GM12801 (cell line): ENCODE measurements at regions not wholly inside any gene's neighbourhood (a gene's known extent, or its start where the extent isn't known, plus 50 kb on each side); places are given as distances from the start of the nearest gene placed in this dataset.

Experiments used
- CTCF ChIP-seq: IDR thresholded peaks from one replicate; pipeline ENCODE4 v1.5.1; 2011; ENCODE audit warnings: control low read depth; ENCODE audit not compliant: insufficient read length; ENCODE audit errors: extremely low read depth

- no peak for TF ChIP-seq CTCF
These were observed 182.2 kb upstream of the SMARCA2 start for GRCh38 chr9:1832960-1833359.

DNA sequence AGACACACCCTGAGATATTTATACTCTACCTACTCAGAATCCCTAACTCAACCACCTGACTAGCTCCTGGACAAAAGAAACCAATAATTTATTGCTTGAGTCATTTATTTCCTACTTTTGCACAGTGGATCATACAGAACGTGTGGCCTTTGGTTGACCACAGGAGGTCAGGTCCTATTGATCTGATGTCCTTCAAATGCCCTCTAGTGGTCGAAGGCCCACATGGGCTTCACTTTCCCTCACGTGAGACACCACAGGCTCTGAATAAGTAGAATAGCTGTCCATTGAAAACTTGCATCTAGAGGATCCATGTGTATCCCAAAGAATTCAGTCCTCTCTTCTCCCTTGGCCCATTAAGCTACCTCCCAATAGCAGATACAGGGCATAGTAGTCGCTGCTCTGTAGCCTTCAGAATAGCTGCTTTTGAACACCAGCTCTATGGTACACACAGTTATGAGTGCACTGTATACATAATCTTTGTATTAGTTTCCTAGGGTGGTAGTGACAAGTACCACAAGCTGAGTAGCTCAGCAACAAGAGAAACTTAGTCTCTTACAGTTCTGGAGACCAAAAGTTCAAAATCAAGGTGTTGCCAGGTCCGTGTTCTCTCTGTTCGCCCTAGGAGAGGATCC lies 177.6 kb upstream of the SMARCA2 start:
- TF ChIP-seq CTCF, result no peak

GRCh38 chr9:1839909-1840308 lies 175.2 kb upstream of the SMARCA2 start:
- TF ChIP-seq CTCF, result no peak

GRCh38 chr9:1845425-1845824 lies 169.7 kb upstream of the SMARCA2 start:
- TF ChIP-seq CTCF, result no peak

DNA sequence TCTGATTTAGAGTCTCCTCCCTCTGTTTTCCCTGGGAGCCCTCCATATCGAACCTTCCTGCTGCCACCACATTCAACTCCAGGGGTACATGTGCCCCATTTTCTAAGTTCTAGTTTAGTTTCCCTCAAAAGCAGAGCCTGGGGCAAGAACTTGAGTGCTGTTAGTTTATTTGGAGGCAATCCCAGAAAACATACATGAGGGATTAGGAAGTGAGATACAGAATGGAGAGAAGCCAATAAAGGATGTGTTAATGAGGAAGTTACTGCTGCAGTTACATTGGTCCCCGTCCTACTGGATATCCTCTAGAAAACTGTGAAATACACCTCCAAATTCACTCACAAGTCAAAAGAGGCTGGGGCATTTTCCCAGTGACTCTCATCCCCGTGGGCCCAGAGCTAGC lies 159.4 kb upstream of the SMARCA2 start:
- no peak for TF ChIP-seq CTCF

DNA sequence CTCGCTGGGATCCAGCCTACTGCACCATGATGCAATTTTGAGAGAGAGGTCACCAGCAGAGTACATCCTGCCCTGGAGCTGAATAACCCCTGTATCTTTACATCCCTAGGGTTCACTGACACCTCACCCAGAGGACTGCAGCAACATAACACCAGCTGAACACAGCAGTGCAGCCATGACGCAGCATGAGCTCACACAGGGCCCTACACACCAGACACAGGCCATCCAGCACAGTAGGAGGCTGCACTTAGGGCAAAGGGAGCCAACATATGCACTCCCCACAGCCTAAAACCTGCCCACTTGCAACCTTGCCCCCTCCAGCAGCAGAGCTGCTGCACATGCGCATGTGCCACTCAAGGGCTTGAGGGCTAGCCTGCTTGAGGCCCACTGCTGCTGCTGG lies 157.3 kb upstream of the SMARCA2 start:
- no peak for TF ChIP-seq CTCF

DNA sequence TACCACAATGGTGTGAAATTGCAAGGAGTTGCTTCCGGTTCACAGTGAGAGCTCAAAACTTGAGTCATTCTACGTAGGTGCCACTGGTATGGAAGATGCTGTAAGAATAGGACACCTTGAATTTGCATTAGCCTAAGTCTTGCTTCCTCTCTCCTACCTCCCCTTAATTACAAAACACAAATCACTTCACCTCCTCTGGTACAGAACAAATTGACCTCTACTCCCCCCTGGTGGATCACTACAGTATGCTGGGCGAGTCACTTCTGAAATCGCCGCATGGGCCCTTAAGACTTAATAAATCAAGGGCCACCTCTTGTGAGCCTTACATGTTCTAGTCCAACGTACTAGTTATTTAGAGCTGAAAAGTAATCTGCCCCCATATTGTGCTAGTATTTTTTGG lies 145.3 kb upstream of the SMARCA2 start:
- peak; percentile 40 for TF ChIP-seq CTCF
